ENCODE measurements at regions not wholly inside any gene's neighbourhood (a gene's known extent, or its start where the extent isn't known, plus 50 kb on each side); places are given as distances from the start of the nearest gene placed in this dataset.

- TF ChIP-seq REST (IDR thresholded peaks at IDR 0.05; ENCODE audit: low read depth, low read length), result no peak
These were observed 71.4 kb upstream of the PRKD1 start (continued) for GRCh38 chr14:29999013-29999539.

GRCh38 chr14:30002859-30003258 is 75.2 kb upstream of the PRKD1 start:
- 8% methylated on average over 5 of the region's 5 CpGs for WGBS (ENCODE audit: low lambda C conversion rate)
- H4K20me1 ChIP-seq (ENCODE audit: insufficient read depth), result no peaks in the 10 kb centered on the region
- H3K27ac ChIP-seq (ENCODE audit: low read depth in 2 of 2, low read length in 1 of 2), result no peak overlapping the region
- H3K4me3 ChIP-seq (ENCODE audit: low read depth in 2 of 2, low read length in 1 of 2), result no peak overlapping the region
- H3K36me3 ChIP-seq (replicated peaks in 1 of 2; ENCODE audit: control insufficient read depth in 1 of 2, insufficient read depth in 2 of 2, low read length in 1 of 2), result no peaks in the 10 kb centered on the region
- no peaks in the 10 kb centered on the region for H3K79me2 ChIP-seq (ENCODE audit: insufficient read depth)
- DNase-seq, result no peak
- H2AFZ ChIP-seq (ENCODE audit: low read depth), result no peak overlapping the region
- ChIA-PET POLR2A (no interaction called here), CTCF (interaction anchor here (0.6 kb wide), 1 partner anchor 1279 kb away, joined by 3 read pairs; no protein-coding TSS in a partner anchor)
- H3K9ac ChIP-seq, result no peak overlapping the region
- no peaks in the 10 kb centered on the region; the same call in 1 of the 2 replicates for H3K27me3 ChIP-seq (ENCODE audit: insufficient read depth)
- no peak for TF ChIP-seq CHD2 (IDR thresholded peaks at IDR 0.05; ENCODE audit: low read length, partially characterized antibody)
- TF ChIP-seq USF2 (IDR thresholded peaks at IDR 0.05; ENCODE audit: borderline replicate concordance, low read depth, low read length), result no peak
- no peak for TF ChIP-seq FOXJ3 (CRISPR knock-in tag; IDR thresholded peaks at IDR 0.05)
- TF ChIP-seq RCOR1 (IDR thresholded peaks at IDR 0.05; ENCODE audit: low read length), result no peak
- TF ChIP-seq RAD21 (IDR thresholded peaks at IDR 0.05; ENCODE audit: low read length), result no peak
- no peak for TF ChIP-seq GABPA (IDR thresholded peaks at IDR 0.05; ENCODE audit: low read depth)
- TF ChIP-seq CTCF (IDR thresholded peaks at IDR 0.05), result no peak
- TF ChIP-seq ELF1 (IDR thresholded peaks at IDR 0.05), result no peak
- no peak for TF ChIP-seq GATA2 (CRISPR knock-in tag; IDR thresholded peaks at IDR 0.05)
- TF ChIP-seq EP300 (IDR thresholded peaks at IDR 0.05; ENCODE audit: borderline replicate concordance in 1 of 2, low read depth in 1 of 2, low read length in 1 of 2), result no peak
- H3K4me1 ChIP-seq (ENCODE audit: control insufficient read depth in 1 of 2, insufficient read depth in 2 of 2, low read depth in 1 of 2, low read length in 1 of 2), result no peaks in the 10 kb centered on the region
- no peaks in the 10 kb centered on the region for H3F3A ChIP-seq (replicated peaks; ENCODE audit: insufficient read depth)
- no peaks in the 10 kb centered on the region for H3K9me2 ChIP-seq
- no peak overlapping the region for H3K4me2 ChIP-seq
- no peaks in the 10 kb centered on the region for H3K9me3 ChIP-seq

Data from SK-N-SH (cell line).